Breast epithelium (tissue), 4 donors: ENCODE measurements at regions not wholly inside any gene's neighbourhood (a gene's known extent, or its start where the extent isn't known, plus 50 kb on each side); places are given as distances from the start of the nearest gene placed in this dataset.
"Not testable (repeated sequence)": the region's sequence is repeated elsewhere in the genome, so short reads cannot be mapped to it uniquely, and the experiment has no call there.

Experiments
- DNase-seq, 2 donors: peaks; one replicate each; pipeline ENCODE4 v3.0.0-alpha.2; 2019; ENCODE audit warnings: low spot score in 2 of 2
- H3K27ac ChIP-seq, 2 donors: fragments of 200-600 bp; sonication (generic) in 1 of 2; one replicate each; pipeline ENCODE4 v1.5.1; 2016 to 2019; ENCODE audit warnings: mild to moderate bottlenecking in 1 of 2
- H3K27me3 ChIP-seq, 2 donors: fragments of 200-600 bp; sonication (generic) in 1 of 2; one replicate each; pipeline versions ENCODE4 v1.5.1 to v1.6.0; 2017 to 2019; ENCODE audit warnings: control low read depth in 1 of 2, mild to moderate bottlenecking in 1 of 2
- H3K36me3 ChIP-seq: fragments of 200-600 bp; one replicate; pipeline ENCODE4 v1.5.1; 2019
- H3K4me1 ChIP-seq, 2 donors: fragments of 200-600 bp; sonication (generic); one replicate each; pipeline ENCODE4 v1.5.1; 2016 to 2019; ENCODE audit warnings: control low read depth in 1 of 2
- H3K4me3 ChIP-seq, 3 donors: fragments of 200-600 bp; sonication (generic); 1 replicate in 2 of 3; 2 replicates in 1 of 3; pipeline ENCODE4 v1.5.1; 2016 to 2019; ENCODE audit warnings: mild to moderate bottlenecking in 3 of 3, moderate library complexity in 2 of 3
- H3K9me3 ChIP-seq, 2 donors: fragments of 200-600 bp; sonication (generic) in 1 of 2; one replicate each; pipeline ENCODE4 v1.5.1; 2016 to 2019; ENCODE audit warnings: control low read depth in 1 of 2
- POLR2A ChIP-seq: fragments of 450-650 bp; IDR thresholded peaks from one replicate; pipeline ENCODE4 v1.6.1; 2016; ENCODE audit warnings: antibody characterized with exemption, mild to moderate bottlenecking, moderate library complexity
- POLR2AphosphoS5 ChIP-seq, 3 donors: sonication (generic); formaldehyde crosslinking; IDR thresholded peaks; one replicate each; pipeline ENCODE4 v1.6.1; 2017; ENCODE audit warnings: antibody characterized with exemption in 3 of 3
- intact Hi-C: fragments of 100-400 bp; cut with DNase I; formaldehyde crosslinking; loops from one replicate; pipeline ENCODE4 v1.15.1; 2023; ENCODE audit warnings: low total_unique reads
- TF ChIP-seq, protein P1 (sequence below), 3 donors: fragments of 450-650 bp; IDR thresholded peaks; one replicate each; pipeline ENCODE4 v1.5.1; 2016 to 2017; ENCODE audit warnings: antibody characterized with exemption in 3 of 3, mild to moderate bottlenecking in 3 of 3, moderate library complexity in 3 of 3

DNA sequence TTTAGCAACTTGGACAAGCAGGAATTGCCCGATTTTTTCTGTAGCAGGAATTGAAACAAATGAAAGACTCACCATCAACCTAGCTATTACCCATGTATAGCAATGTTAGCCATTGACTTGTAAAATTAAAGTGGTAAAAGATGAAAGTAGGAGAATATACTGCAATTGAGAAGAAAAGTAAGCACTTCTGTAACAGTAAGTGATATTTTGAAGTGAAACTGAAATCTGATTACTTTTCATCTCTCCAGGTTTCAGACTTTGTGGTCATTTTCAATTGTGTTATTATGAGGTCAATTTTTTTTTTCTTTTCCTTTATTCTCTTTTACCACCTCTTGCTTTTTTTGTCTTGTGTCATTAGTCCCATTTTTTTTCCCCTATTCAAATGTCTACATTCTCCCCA, 1078.2 kb downstream of the ZPLD1 start:
- DNase-seq = no peak
- no peaks in the 10 kb centered on the region for H3K36me3 ChIP-seq
- no peak overlapping the region for H3K4me3 ChIP-seq
- peaks cover 0 to 8% of the 10 kb centered on the region in 2 donors for H3K9me3 ChIP-seq
- no peaks in the 10 kb centered on the region for H3K27me3 ChIP-seq
- no peaks in the 10 kb centered on the region for H3K4me1 ChIP-seq
- intact Hi-C loops = no loop called here
- TF ChIP-seq POLR2AphosphoS5 (IDR thresholded peaks at IDR 0.05) = no peak
- no peak for TF ChIP-seq POLR2A
- TF ChIP-seq, protein P1, sequence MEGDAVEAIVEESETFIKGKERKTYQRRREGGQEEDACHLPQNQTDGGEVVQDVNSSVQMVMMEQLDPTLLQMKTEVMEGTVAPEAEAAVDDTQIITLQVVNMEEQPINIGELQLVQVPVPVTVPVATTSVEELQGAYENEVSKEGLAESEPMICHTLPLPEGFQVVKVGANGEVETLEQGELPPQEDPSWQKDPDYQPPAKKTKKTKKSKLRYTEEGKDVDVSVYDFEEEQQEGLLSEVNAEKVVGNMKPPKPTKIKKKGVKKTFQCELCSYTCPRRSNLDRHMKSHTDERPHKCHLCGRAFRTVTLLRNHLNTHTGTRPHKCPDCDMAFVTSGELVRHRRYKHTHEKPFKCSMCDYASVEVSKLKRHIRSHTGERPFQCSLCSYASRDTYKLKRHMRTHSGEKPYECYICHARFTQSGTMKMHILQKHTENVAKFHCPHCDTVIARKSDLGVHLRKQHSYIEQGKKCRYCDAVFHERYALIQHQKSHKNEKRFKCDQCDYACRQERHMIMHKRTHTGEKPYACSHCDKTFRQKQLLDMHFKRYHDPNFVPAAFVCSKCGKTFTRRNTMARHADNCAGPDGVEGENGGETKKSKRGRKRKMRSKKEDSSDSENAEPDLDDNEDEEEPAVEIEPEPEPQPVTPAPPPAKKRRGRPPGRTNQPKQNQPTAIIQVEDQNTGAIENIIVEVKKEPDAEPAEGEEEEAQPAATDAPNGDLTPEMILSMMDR (IDR thresholded peaks at IDR 0.05) = no peak
- no peak overlapping the region for H3K27ac ChIP-seq

DNA sequence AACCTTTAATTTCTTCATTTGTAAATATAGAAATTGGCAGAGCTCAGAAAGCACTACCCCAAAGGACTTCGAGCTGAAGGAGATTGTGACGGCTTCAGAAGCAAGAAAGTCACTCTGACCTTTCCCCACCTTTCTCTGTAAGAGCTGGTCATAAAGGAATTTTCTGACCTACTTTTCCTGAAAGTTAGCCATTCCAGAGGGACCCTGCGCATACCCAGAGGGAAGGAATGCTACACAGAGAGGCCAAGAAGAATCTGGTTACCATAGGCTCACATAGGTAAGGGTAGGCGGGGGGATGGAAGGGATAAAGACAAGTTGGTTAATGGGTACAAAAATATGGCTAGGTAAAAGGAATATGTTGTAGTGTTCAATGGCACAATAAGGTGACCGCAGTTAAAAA, 1080.3 kb downstream of the ZPLD1 start:
- Histone ChIP-seq H3K27me3 (no peaks in the 10 kb centered on the region), H3K27ac (no peak overlapping the region), H3K4me1 (no peaks in the 10 kb centered on the region), H3K9me3 (peaks cover 0 to 11% of the 10 kb centered on the region in 2 donors), H3K36me3 (no peaks in the 10 kb centered on the region), H3K4me3 (no peak overlapping the region)
- TF ChIP-seq POLR2AphosphoS5 (IDR thresholded peaks at IDR 0.05) (no peak), POLR2A (no peak)
- TF ChIP-seq, protein P1 (IDR thresholded peaks at IDR 0.05) = no peak
- DNase-seq = no peak
- intact Hi-C loops = no loop called here

GRCh38 chr3:103516950-103517349, 1082.1 kb downstream of the ZPLD1 start:
- H3K4me1 ChIP-seq = no peaks in the 10 kb centered on the region
- no peak for DNase-seq
- H3K27ac ChIP-seq = no peak overlapping the region
- intact Hi-C loops = no loop called here
- no peaks in the 10 kb centered on the region for H3K36me3 ChIP-seq
- H3K27me3 ChIP-seq = no peaks in the 10 kb centered on the region
- peaks cover 0 to 12% of the 10 kb centered on the region in 2 donors for H3K9me3 ChIP-seq
- TF ChIP-seq, protein P1 (IDR thresholded peaks at IDR 0.05) = no peak
- TF ChIP-seq POLR2A = no peak
- TF ChIP-seq POLR2AphosphoS5 (IDR thresholded peaks at IDR 0.05) = no peak
- no peak overlapping the region for H3K4me3 ChIP-seq

DNA sequence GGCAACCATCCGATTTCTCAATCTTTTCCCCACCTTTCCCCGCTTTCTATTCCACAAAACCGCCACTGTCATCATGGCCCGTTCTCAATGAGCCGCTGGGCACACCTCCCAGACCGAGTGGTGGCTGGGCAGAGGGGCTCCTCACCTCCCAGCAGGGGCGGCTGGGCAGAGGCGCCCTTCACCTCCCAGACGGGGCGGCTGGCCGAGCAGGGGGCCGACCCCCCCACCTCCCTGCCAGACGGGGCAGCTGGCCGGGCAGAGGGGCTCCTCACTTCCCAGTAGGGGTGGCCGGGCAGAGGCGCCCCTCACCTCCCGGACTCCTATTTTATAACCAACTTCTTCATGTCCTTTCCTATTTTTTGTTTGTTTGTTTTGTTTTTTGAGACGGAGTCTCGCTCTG, 1096.5 kb downstream of the ZPLD1 start:
- H3K4me1 ChIP-seq, intact Hi-C loops, H3K4me3 ChIP-seq, DNase-seq, H3K9me3 ChIP-seq, H3K27ac ChIP-seq, H3K36me3 ChIP-seq, H3K27me3 ChIP-seq: not testable (repeated sequence)

DNA sequence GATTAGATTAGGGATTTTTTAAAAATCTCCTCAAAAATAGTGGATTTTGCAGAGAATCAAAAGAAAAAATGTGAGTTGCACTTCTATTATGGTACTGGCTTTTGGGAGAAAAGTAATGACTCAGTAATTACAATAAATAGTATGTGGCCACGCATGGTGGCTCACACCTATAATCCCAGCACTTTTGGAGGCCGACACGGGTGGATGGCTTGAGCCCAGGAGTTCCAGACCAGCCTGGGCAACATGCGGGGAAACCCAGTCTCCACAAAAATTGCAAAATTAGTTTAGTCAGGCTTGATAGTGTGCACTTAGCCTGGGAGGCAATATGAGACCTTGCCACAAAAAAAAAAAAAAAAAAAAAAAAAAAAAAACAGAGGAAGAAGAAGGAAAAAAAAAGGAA, 1098.2 kb downstream of the ZPLD1 start:
- no peak for DNase-seq
- Histone ChIP-seq H3K4me3 (no peak overlapping the region), H3K27me3 (no peaks in the 10 kb centered on the region), H3K27ac (no peak overlapping the region), H3K9me3 (no peaks in the 10 kb centered on the region), H3K36me3 (no peaks in the 10 kb centered on the region), H3K4me1 (no peaks in the 10 kb centered on the region)
- intact Hi-C loops = no loop called here
- no peak for TF ChIP-seq POLR2A
- TF ChIP-seq, protein P1 (IDR thresholded peaks at IDR 0.05) = no peak

DNA sequence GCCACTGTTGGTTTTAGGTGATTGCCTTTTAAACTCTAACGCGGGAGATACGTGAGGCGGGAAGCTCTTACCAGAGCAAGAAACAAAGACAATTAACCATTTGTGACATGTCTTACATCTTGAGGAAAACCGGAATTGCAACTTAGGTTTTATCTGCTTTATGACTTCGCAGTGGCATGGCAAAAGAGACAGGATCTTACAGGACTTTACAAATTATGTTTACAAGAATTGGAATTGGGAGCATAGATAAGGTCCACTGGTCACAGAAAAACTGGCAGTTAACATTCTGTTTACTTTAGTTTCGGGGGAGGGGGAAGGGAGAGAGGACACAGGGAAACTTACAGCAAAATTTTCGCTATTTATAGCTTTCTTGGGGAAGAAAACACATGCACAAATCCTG, 1119.6 kb downstream of the ZPLD1 start:
- no peaks in the 10 kb centered on the region for H3K27me3 ChIP-seq
- no peaks in the 10 kb centered on the region for H3K36me3 ChIP-seq
- H3K4me3 ChIP-seq = no peak overlapping the region
- TF ChIP-seq, protein P1 (IDR thresholded peaks at IDR 0.05) = no peak
- TF ChIP-seq POLR2A (no peak), POLR2AphosphoS5 (IDR thresholded peaks at IDR 0.05) (no peak)
- no peak overlapping the region for H3K27ac ChIP-seq
- H3K9me3 ChIP-seq = no peaks in the 10 kb centered on the region
- DNase-seq = no peak
- intact Hi-C loops = no loop called here
- H3K4me1 ChIP-seq = no peaks in the 10 kb centered on the region

- DNase-seq, H3K36me3 ChIP-seq, H3K4me3 ChIP-seq, intact Hi-C loops, H3K4me1 ChIP-seq, H3K27me3 ChIP-seq, H3K9me3 ChIP-seq, H3K27ac ChIP-seq: not testable (repeated sequence)
Measured at GRCh38 chr3:103564116-103564515, 1129.3 kb downstream of the ZPLD1 start.
